MCF 10A (cell line): ENCODE measurements at regions not wholly inside any gene's neighbourhood (a gene's known extent, or its start where the extent isn't known, plus 50 kb on each side); places are given as distances from the start of the nearest gene placed in this dataset.

Experiments used
- BruUV-seq: library from RNA; stranded (reverse); fragments of 400-500 nt; replicated peaks from 2 replicates; lab custom pipeline; 2021; lab: Mats Ljungman, UMichigan
- CTCF ChIA-PET: fragments of 300-600 bp; sonication (Branson Sonifier 250); formaldehyde crosslinking; extraction: SDS; loops from one replicate; lab custom pipeline; 2021; ENCODE audit warnings: antibody characterized with exemption, inconsistent platforms; lab: Yijun Ruan, JAX
- POLR2A ChIA-PET: fragments of 300-600, 350-650 bp; sonication (Branson Sonifier 250); formaldehyde crosslinking; extraction: SDS; loops from one replicate; lab custom pipeline; 2020; ENCODE audit warnings: antibody characterized with exemption, inconsistent platforms; lab: Yijun Ruan, JAX
- DNase-seq: peaks from one replicate; pipeline ENCODE4 v3.0.0-alpha.2; 2018; ENCODE audit not compliant: unreplicated experiment
- H3K27ac Mint-ChIP-seq: one replicate; pipeline ENCODE4 v1.8.0; 2022; ENCODE audit warnings: mild to moderate bottlenecking, low read depth, mixed read lengths; ENCODE audit not compliant: unreplicated experiment
- H3K27me3 Mint-ChIP-seq: one replicate; pipeline ENCODE4 v1.8.0; 2022; ENCODE audit warnings: mixed read lengths; ENCODE audit not compliant: insufficient read depth, unreplicated experiment
- H3K36me3 Mint-ChIP-seq: one replicate; pipeline ENCODE4 v1.8.0; 2022; ENCODE audit warnings: mild to moderate bottlenecking, moderate library complexity, mixed read lengths; ENCODE audit not compliant: insufficient read depth, unreplicated experiment
- H3K4me1 Mint-ChIP-seq: one replicate; pipeline ENCODE4 v1.8.0; 2022; ENCODE audit warnings: mixed read lengths; ENCODE audit not compliant: insufficient read depth, unreplicated experiment
- H3K4me3 Mint-ChIP-seq: one replicate; pipeline ENCODE4 v1.8.0; 2022; ENCODE audit warnings: mild to moderate bottlenecking, moderate library complexity, mixed read lengths; ENCODE audit not compliant: unreplicated experiment
- H3K9me3 Mint-ChIP-seq: one replicate; pipeline ENCODE4 v1.8.0; 2022; ENCODE audit warnings: mixed read lengths; ENCODE audit not compliant: unreplicated experiment
- CTCF ChIP-seq: fragments of 200-600 bp; IDR thresholded peaks from one replicate; pipeline ENCODE4 v1.8.0; 2022; ENCODE audit warnings: antibody characterized with exemption, mild to moderate bottlenecking; ENCODE audit not compliant: unreplicated experiment
- intact Hi-C: fragments of 100-400 bp; cut with micrococcal nuclease; formaldehyde crosslinking; loops from 2 replicates; pipeline ENCODE4 v1.14.1; 2022

- Mint-ChIP-seq H3K4me3 (no peak overlapping the region), H3K9me3 (peaks cover 17% of the 10 kb centered on the region), H3K4me1 (no peaks in the 10 kb centered on the region), H3K27me3 (peaks cover 10% of the 10 kb centered on the region), H3K27ac (no peak overlapping the region), H3K36me3 (peaks cover 6% of the 10 kb centered on the region)
- CTCF ChIA-PET = no interaction called here
- no peak for TF ChIP-seq CTCF
- intact Hi-C loops = no loop called here
- POLR2A ChIA-PET = interaction anchor here (0.6 kb wide), 1 partner anchor 9 kb away, joined by 3 read pairs; no protein-coding TSS in a partner anchor
- DNase-seq = no peak
- BruUV-seq = no TSS peak
Measured at GRCh38 chr5:38768412-38769211, 77.2 kb upstream of the OSMR start.

GRCh38 chr5:38772471-38772870, 73.3 kb upstream of the OSMR start:
- CTCF ChIA-PET = interaction anchor here (0.7 kb wide), 1 partner anchor 14 kb away, joined by 3 read pairs; no protein-coding TSS in a partner anchor
- Mint-ChIP-seq H3K27ac (no peak overlapping the region), H3K4me3 (no peak overlapping the region), H3K27me3 (peaks cover 21% of the 10 kb centered on the region), H3K4me1 (no peaks in the 10 kb centered on the region), H3K9me3 (peaks cover 3% of the 10 kb centered on the region), H3K36me3 (peaks cover 6% of the 10 kb centered on the region)
- TF ChIP-seq CTCF = no peak
- BruUV-seq = no TSS peak
- DNase-seq = no peak
- POLR2A ChIA-PET = no interaction called here
- intact Hi-C loops = no loop called here

- no peak for TF ChIP-seq CTCF
- ChIA-PET POLR2A (no interaction called here), CTCF (interaction anchor here (0.6 kb wide), 1 partner anchor 1058 kb away, joined by 4 read pairs; no protein-coding TSS in a partner anchor)
- no peaks in the 10 kb centered on the region for H3K36me3 Mint-ChIP-seq
- no peaks in the 10 kb centered on the region for H3K9me3 Mint-ChIP-seq
- no TSS peak for BruUV-seq
- no peak for DNase-seq
- peaks cover 21% of the 10 kb centered on the region for H3K27me3 Mint-ChIP-seq
- no peak overlapping the region for H3K27ac Mint-ChIP-seq
- intact Hi-C loops = no loop called here
- H3K4me3 Mint-ChIP-seq = no peak overlapping the region
- peaks cover 4% of the 10 kb centered on the region for H3K4me1 Mint-ChIP-seq
Measured at GRCh38 chr5:38775218-38775840, 70.5 kb upstream of the OSMR start.

GRCh38 chr5:38776149-38776896, 69.5 kb upstream of the OSMR start:
- no peaks in the 10 kb centered on the region for H3K36me3 Mint-ChIP-seq
- no TSS peak for BruUV-seq
- intact Hi-C loops = no loop called here
- no peak for TF ChIP-seq CTCF
- CTCF ChIA-PET = no interaction called here
- H3K4me1 Mint-ChIP-seq = peaks cover 14% of the 10 kb centered on the region
- no peaks in the 10 kb centered on the region for H3K9me3 Mint-ChIP-seq
- H3K4me3 Mint-ChIP-seq = no peak overlapping the region
- H3K27me3 Mint-ChIP-seq = peaks cover 21% of the 10 kb centered on the region
- POLR2A ChIA-PET = no interaction called here
- no peak for DNase-seq
- no peak overlapping the region for H3K27ac Mint-ChIP-seq
